HEK293T (cell line): ENCODE measurements at regions not wholly inside any gene's neighbourhood (a gene's known extent, or its start where the extent isn't known, plus 50 kb on each side); places are given as distances from the start of the nearest gene placed in this dataset.

Source experiments
- BHLHE40 ChIP-seq: fragments of 450-650 bp; IDR thresholded peaks from 2 replicates; pipeline ENCODE4 v1.6.1; 2016; ENCODE audit warnings: mild to moderate bottlenecking, moderate library complexity, borderline replicate concordance
- ELF4 ChIP-seq: fragments of 450-650 bp; IDR thresholded peaks from 2 replicates; pipeline ENCODE4 v1.6.1; 2017; ENCODE audit warnings: antibody characterized with exemption
- FOXA1 ChIP-seq: fragments of 450-650 bp; IDR thresholded peaks from 2 replicates; pipeline ENCODE4 v1.6.1; 2016; ENCODE audit warnings: mild to moderate bottlenecking
- FOXK2 ChIP-seq: fragments of 450-650 bp; IDR thresholded peaks from 2 replicates; pipeline ENCODE4 v1.6.1; 2016; ENCODE audit warnings: mild to moderate bottlenecking
- FOXM1 ChIP-seq: fragments of 450-650 bp; IDR thresholded peaks from 2 replicates; pipeline ENCODE4 v1.6.1; 2017; ENCODE audit warnings: mild to moderate bottlenecking, borderline replicate concordance
- HDGF ChIP-seq: fragments of 450-650 bp; IDR thresholded peaks from 2 replicates; pipeline ENCODE4 v1.6.1; 2017; ENCODE audit warnings: antibody characterized with exemption, borderline replicate concordance
- NFRKB ChIP-seq: fragments of 450-650 bp; IDR thresholded peaks from 2 replicates; pipeline ENCODE4 v1.6.1; 2016; ENCODE audit warnings: mild to moderate bottlenecking, moderate library complexity
- SP1 ChIP-seq: fragments of 450-650 bp; IDR thresholded peaks from 2 replicates; pipeline ENCODE4 v1.6.1; 2017
- SUZ12 ChIP-seq: fragments of 450-650 bp; IDR thresholded peaks from 2 replicates; pipeline ENCODE4 v1.6.1; 2016; ENCODE audit warnings: mild to moderate bottlenecking
- TARDBP ChIP-seq: fragments of 450-650 bp; IDR thresholded peaks from 2 replicates; pipeline ENCODE4 v1.6.1; 2016
- ZNF384 ChIP-seq: fragments of 450-650 bp; IDR thresholded peaks from 2 replicates; pipeline ENCODE4 v1.6.1; 2016

- TF ChIP-seq FOXK2 (no peak), ELF4 (no peak), FOXA1 (no peak), SP1 (no peak), FOXM1 (no peak), SUZ12 (no peak), NFRKB (no peak), ZNF384 (no peak), HDGF (no peak), BHLHE40 (no peak), TARDBP (no peak)
These were observed 112.4 kb upstream of the TRIB2 start for GRCh38 chr2:12604341-12604740.
